Parathyroid adenoma (tissue), 2 donors: ENCODE measurements at regions not wholly inside any gene's neighbourhood (a gene's known extent, or its start where the extent isn't known, plus 50 kb on each side); places are given as distances from the start of the nearest gene placed in this dataset.

Experiments used
- H2AFZ ChIP-seq: fragments of 300-600 bp; sonication (generic); one replicate; pipeline ENCODE4 v1.7.0; 2017; ENCODE audit warnings: antibody characterized with exemption, mild to moderate bottlenecking
- H3K27ac ChIP-seq: fragments of 300-600 bp; sonication (generic); one replicate; pipeline ENCODE4 v1.7.0; 2017
- H3K27me3 ChIP-seq: fragments of 300-600 bp; sonication (generic); one replicate; pipeline ENCODE4 v1.7.0; 2017; ENCODE audit warnings: low read length; ENCODE audit not compliant: control insufficient read depth, insufficient read depth
- H3K36me3 ChIP-seq: fragments of 300-600 bp; sonication (generic); one replicate; pipeline ENCODE4 v1.7.0; 2017; ENCODE audit warnings: low read length; ENCODE audit not compliant: control insufficient read depth, insufficient read depth
- H3K4me1 ChIP-seq: fragments of 300-600 bp; sonication (generic); one replicate; pipeline ENCODE4 v1.7.0; 2017; ENCODE audit warnings: control low read depth
- H3K4me2 ChIP-seq: fragments of 300-600 bp; sonication (generic); one replicate; pipeline ENCODE4 v1.7.0; 2017; ENCODE audit warnings: low read length
- H3K4me3 ChIP-seq: fragments of 300-600 bp; sonication (generic); one replicate; pipeline ENCODE4 v1.7.0; 2017; ENCODE audit warnings: low read depth, low read length
- H3K79me2 ChIP-seq: fragments of 300-600 bp; sonication (generic); one replicate; pipeline ENCODE4 v1.7.0; 2017; ENCODE audit warnings: control low read depth
- H3K9ac ChIP-seq: fragments of 300-600 bp; sonication (generic); one replicate; pipeline ENCODE4 v1.7.0; 2017; ENCODE audit warnings: mild to moderate bottlenecking
- H3K9me3 ChIP-seq: fragments of 300-600 bp; sonication (generic); one replicate; pipeline ENCODE4 v1.7.0; 2017; ENCODE audit warnings: low read length; ENCODE audit not compliant: control insufficient read depth
- CTCF ChIP-seq: fragments of 300-600 bp; sonication (generic); IDR thresholded peaks from one replicate; pipeline ENCODE4 v1.7.0; 2017; ENCODE audit warnings: antibody characterized with exemption, mild to moderate bottlenecking
- donor health status: primary hyperparathyroidism.

GRCh38 chr10:108064746-108065260, 900.3 kb upstream of the SORCS1 start:
- Histone ChIP-seq H3K79me2 (no peaks in the 10 kb centered on the region), H3K9ac (no peak overlapping the region), H3K9me3 (no peaks in the 10 kb centered on the region), H3K27ac (no peak overlapping the region), H3K4me2 (no peak overlapping the region), H3K27me3 (no peaks in the 10 kb centered on the region), H2AFZ (no peak overlapping the region), H3K4me1 (no peaks in the 10 kb centered on the region), H3K36me3 (no peaks in the 10 kb centered on the region), H3K4me3 (no peak overlapping the region)
- TF ChIP-seq CTCF, result no peak

- Histone ChIP-seq H3K4me2 (no peak overlapping the region), H3K4me3 (no peak overlapping the region)
- no peak for TF ChIP-seq CTCF
These were observed 895.7 kb upstream of the SORCS1 start for GRCh38 chr10:108060246-108060645.

GRCh38 chr10:108055506-108055905, 891.0 kb upstream of the SORCS1 start:
- no peaks in the 10 kb centered on the region for H3K9me3 ChIP-seq
- no peak overlapping the region for H2AFZ ChIP-seq
- H3K4me2 ChIP-seq, result no peak overlapping the region
- H3K27ac ChIP-seq, result no peak overlapping the region
- no peak overlapping the region for H3K4me3 ChIP-seq
- H3K9ac ChIP-seq, result no peak overlapping the region
- H3K36me3 ChIP-seq, result no peaks in the 10 kb centered on the region
- no peaks in the 10 kb centered on the region for H3K4me1 ChIP-seq
- no peaks in the 10 kb centered on the region for H3K27me3 ChIP-seq
- H3K79me2 ChIP-seq, result no peaks in the 10 kb centered on the region
- TF ChIP-seq CTCF, result no peak

More at GRCh38 chr10:108060246-108060645, 895.7 kb upstream of the SORCS1 start:
- Histone ChIP-seq H3K4me1 (no peaks in the 10 kb centered on the region), H3K9ac (no peak overlapping the region), H3K27ac (no peak overlapping the region), H2AFZ (no peak overlapping the region), H3K36me3 (no peaks in the 10 kb centered on the region), H3K79me2 (no peaks in the 10 kb centered on the region), H3K9me3 (no peaks in the 10 kb centered on the region), H3K27me3 (no peaks in the 10 kb centered on the region)

- TF ChIP-seq CTCF, result no peak
- no peaks in the 10 kb centered on the region for H3K79me2 ChIP-seq
- H3K9ac ChIP-seq, result no peak overlapping the region
- no peak overlapping the region for H3K4me2 ChIP-seq
- H3K36me3 ChIP-seq, result no peaks in the 10 kb centered on the region
- H3K4me3 ChIP-seq, result no peak overlapping the region
- H3K4me1 ChIP-seq, result no peaks in the 10 kb centered on the region
- no peaks in the 10 kb centered on the region for H3K27me3 ChIP-seq
- no peaks in the 10 kb centered on the region for H3K9me3 ChIP-seq
- no peak overlapping the region for H2AFZ ChIP-seq
- H3K27ac ChIP-seq, result no peak overlapping the region
These were observed 888.5 kb upstream of the SORCS1 start for GRCh38 chr10:108052981-108053380.

GRCh38 chr10:108051218-108051617, 886.7 kb upstream of the SORCS1 start:
- no peaks in the 10 kb centered on the region for H3K27me3 ChIP-seq
- H3K79me2 ChIP-seq, result no peaks in the 10 kb centered on the region
- no peak overlapping the region for H3K4me2 ChIP-seq
- H3K4me1 ChIP-seq, result no peaks in the 10 kb centered on the region
- TF ChIP-seq CTCF, result no peak
- no peaks in the 10 kb centered on the region for H3K36me3 ChIP-seq
- H2AFZ ChIP-seq, result no peak overlapping the region
- no peak overlapping the region for H3K4me3 ChIP-seq
- no peaks in the 10 kb centered on the region for H3K9me3 ChIP-seq
- H3K9ac ChIP-seq, result no peak overlapping the region
- no peak overlapping the region for H3K27ac ChIP-seq
